Dermis microvascular lymphatic vessel endothelial cell (primary cell): ENCODE measurements at regions not wholly inside any gene's neighbourhood (a gene's known extent, or its start where the extent isn't known, plus 50 kb on each side); places are given as distances from the start of the nearest gene placed in this dataset.
"Not testable (repeated sequence)": the region's sequence is repeated elsewhere in the genome, so short reads cannot be mapped to it uniquely, and the experiment has no call there.

Experiments used
- DNase-seq, 2 donors: peaks; one replicate each; pipeline versions ENCODE4 v3.0.0 to v3.0.0-alpha.2; 2010; ENCODE audit warnings: low read depth in 2 of 2

- no peak for DNase-seq
Observed at GRCh38 chr18:67035026-67035425, 431.1 kb upstream of the CDH19 start.

DNA sequence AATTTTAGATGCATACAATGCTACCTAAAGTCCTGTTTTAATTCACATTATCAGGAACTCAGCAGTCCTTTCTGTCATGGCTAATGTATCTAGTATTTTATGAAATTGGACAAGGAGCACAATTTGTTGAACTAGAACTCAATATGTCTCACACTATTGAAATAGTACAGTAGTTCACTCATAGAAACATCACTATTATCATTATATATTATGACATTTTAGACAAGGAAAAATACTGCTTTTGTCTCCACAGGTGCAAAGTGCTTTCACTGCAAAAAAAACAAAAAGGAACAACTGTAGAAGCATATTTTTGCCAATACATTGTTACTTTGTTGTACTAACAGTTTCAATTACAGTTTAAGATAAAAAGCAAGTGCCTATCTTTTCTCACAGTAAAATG is 419.2 kb upstream of the CDH19 start:
- DNase-seq: no peak

- peak in 1 of 2 donors; percentile 15 for DNase-seq
Observed at GRCh38 chr18:67010919-67011318, 407.0 kb upstream of the CDH19 start.

- DNase-seq: no peak
Observed at GRCh38 chr18:67007999-67008398, 404.1 kb upstream of the CDH19 start.

GRCh38 chr18:67007085-67007484 is 403.2 kb upstream of the CDH19 start:
- no peak for DNase-seq

- no peak for DNase-seq
Observed at GRCh38 chr18:67001052-67001451, 397.2 kb upstream of the CDH19 start.

DNA sequence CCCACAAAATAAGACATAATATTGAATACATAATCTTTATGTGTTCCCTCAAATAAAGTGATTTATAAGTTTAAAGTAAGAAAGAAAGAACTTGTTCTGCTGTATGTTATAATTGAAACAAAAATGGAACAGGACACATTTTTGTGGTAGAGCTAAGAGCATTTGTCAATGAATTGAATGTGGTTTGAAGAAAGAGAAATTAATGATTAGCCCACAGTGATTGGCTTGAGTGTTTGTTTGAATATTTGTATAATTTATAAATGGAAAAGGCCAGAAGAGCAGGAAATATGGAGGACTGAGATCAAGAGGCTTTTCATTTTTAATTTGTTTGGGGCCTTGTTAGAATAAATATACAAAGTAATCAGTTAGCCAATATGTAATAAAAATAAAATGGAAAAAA is 395.1 kb upstream of the CDH19 start:
- no peak for DNase-seq

GRCh38 chr18:66995270-66995669 is 391.4 kb upstream of the CDH19 start:
- no peak for DNase-seq

DNA sequence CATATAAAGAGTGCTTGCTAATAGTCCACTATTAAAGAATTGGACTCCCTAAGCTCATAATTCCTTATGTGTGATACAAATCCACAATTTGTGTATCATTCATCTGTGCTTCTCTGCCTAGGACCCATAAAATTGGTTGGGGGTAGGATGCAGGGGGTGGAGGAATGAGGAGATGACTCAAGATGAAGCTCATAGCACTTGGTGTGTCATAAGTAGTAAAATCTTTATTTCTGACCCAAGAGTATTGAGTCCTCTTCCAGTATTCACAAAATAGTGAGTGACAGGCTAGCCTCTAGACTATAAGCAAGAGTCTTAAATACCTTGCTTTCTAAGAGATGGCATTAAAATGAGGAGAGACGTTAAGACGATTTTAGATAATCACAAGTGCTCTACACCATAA is 390.9 kb upstream of the CDH19 start:
- DNase-seq: no peak

DNA sequence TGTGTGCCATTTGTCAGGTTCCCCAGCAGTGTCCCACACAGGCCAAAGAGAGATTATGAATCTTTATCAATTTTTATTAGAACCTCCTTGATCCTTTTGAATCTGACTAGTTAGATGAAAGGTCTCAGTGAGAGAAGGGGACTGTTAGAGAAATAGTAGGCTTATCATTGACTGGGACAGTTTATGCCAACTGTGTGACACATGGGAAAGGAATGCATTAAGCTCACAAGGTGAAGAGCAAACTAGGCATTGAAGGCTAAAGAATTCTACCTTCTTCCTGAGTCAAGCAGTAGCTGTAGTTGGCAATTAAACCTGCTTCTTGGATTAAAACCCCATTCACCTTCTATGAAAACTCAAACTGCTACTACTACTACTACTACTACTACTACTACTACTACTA is 389.6 kb upstream of the CDH19 start:
- no peak for DNase-seq

GRCh38 chr18:66990909-66991308 is 387.0 kb upstream of the CDH19 start:
- no peak for DNase-seq

- DNase-seq: no peak
Observed at GRCh38 chr18:66979009-66979408, 375.1 kb upstream of the CDH19 start.

DNA sequence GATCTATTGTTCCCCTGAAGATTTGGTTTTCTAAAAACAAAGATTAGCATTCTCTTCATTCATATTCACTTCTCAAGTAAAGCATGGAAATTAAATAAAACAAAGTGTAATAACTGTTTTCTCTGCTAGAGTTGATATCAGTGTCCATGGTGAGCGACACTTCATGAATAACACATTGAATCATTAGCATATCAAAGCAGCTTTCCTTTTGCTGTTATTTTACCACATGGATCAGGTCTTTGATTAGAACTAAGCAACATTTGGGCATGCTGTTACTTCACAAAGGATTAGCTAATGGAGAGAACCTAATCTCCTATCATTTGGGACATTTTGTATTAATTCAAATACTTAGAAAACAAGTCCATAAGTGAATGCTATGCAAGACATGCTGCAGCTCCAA is 368.8 kb upstream of the CDH19 start:
- no peak for DNase-seq

GRCh38 chr18:66971960-66972359 is 368.1 kb upstream of the CDH19 start:
- DNase-seq: no peak

GRCh38 chr18:66966171-66966570 is 362.3 kb upstream of the CDH19 start:
- no peak for DNase-seq

DNA sequence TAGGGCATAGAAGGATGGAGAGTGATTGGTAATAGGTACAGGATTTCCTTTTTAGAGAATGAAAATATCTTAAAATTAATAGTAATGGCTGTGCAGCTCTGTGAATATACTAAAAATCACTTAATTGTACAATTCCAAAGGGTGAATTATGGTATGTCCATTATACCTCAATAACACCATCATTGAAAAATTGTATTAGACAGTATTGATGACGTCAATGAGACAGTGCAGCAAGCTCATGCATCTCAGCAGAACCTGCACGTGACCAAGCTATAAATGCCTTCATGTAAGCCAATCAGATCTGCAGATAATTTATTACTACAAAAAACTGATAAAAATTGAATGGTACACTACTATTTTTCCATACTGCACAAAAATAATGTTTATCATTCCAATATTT is 354.4 kb upstream of the CDH19 start:
- no peak for DNase-seq

DNA sequence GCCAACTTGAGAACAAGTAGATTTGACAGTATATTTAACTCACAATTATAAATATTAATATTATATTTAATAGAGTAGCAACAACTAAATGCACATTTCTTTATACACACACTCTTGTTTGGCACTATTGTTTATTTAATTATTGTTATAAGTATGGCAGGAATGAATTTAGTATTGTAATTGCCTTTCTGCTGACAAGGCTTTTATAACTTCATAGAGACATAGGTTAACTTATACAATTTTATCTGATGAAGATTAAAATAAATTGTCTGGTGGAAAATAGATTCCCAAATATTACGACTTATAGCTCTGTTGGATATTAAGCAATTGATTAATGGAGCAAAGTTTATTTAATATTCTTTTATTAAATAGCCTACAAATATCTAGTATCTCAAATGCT is 347.9 kb upstream of the CDH19 start:
- DNase-seq: no peak

GRCh38 chr18:66949419-66949818 is 345.5 kb upstream of the CDH19 start:
- no peak for DNase-seq

DNA sequence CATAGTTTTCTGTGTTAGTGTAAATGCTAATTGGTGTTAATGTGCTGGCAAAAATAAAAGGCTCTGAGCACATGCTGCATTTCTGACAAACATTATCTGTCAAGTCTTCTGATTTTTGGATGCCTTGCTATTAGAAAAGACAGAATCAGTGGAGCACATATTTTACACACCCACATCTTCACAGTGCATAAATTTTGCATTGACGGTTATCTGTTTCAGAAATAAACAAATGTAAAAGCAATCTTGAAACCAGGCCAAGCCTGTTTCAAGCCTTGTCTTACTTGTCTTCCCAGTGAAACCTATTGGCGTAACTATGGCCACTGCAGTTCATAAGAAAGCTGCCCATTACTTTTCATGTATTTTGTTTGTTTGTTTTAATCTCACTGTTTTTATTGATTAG is 333.7 kb upstream of the CDH19 start:
- DNase-seq: no peak

DNA sequence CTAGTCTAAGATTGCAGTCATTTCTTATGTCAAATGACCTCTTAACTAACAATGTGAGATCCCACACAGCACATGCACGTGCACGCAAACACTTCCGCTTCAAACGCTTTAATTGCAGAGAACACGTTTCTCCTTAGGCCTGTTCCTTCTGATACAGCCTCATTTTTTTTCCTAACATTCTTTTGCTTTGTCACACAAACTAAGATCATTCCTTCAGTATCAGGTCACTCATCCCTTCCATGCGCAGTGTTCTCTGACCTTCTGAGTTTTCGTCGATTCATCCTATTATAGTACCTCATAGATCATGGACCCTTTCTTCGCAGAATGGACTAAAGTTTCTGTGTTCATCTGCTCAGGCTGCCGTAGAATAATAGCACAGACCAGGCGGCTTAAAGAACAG is 327.1 kb upstream of the CDH19 start:
- DNase-seq: no peak

DNA sequence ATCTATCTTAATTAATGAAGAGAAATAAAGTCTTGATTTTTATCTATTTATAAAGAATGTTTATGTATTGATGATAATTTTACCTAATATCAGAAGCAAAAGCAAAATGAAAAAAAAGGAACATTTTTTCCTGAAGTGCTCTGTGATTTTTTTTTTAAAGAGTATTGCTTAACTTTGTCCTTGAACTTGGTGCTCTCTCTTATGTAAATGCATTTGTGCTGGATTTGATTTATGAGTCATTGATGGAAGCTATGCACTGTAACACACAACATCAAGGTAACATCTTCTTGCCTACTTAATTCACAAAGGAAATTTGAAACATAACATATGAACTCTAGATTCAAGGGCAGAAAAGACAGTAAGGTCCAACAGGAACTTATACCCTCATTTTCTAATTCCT is 312.9 kb upstream of the CDH19 start:
- no peak for DNase-seq

DNA sequence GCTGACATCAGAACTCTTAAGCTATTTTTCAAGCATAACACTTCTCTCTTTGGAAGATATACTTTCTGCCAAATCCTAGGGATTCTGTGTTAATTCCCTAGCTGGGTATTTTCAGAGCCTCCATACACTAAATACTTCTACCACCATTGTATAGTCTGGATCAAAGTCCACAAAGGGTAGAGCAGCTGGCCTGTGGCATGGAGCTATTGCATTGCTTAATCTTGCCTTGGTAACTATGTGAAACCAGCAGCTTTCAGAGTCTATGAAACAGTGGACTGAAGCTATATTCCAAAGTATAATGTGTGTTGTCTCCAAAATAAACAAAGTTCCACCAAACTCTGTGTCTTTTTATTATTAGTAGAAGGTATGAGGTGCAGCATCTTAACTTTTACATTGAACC is 296.9 kb upstream of the CDH19 start:
- DNase-seq: no peak

DNA sequence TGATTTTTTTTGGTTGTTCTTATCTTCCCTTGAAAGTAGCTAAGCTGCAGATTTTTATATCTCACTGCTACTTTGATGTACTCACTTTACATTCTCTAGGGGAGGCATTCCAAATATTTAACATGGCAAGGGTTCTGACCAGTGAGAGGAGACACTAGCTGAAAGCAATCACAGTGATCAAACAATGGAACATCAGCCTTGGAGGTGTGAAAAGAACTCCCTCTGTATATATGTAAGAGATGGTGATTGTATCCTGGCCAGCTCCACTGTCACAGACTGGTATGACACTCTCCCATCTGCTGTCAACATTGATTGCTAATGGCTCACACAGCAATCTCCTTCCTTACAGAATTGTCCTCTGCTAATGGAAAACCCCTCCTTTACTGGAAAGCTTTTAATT is 291.7 kb upstream of the CDH19 start:
- no peak for DNase-seq

- DNase-seq: no peak
Observed at GRCh38 chr18:66894851-66895250, 291.0 kb upstream of the CDH19 start.

- not testable (repeated sequence) for DNase-seq
Observed at GRCh38 chr18:66892388-66892787, 288.5 kb upstream of the CDH19 start.
